ENCODE measurements at regions not wholly inside any gene's neighbourhood (a gene's known extent, or its start where the extent isn't known, plus 50 kb on each side); places are given as distances from the start of the nearest gene placed in this dataset.

DNA sequence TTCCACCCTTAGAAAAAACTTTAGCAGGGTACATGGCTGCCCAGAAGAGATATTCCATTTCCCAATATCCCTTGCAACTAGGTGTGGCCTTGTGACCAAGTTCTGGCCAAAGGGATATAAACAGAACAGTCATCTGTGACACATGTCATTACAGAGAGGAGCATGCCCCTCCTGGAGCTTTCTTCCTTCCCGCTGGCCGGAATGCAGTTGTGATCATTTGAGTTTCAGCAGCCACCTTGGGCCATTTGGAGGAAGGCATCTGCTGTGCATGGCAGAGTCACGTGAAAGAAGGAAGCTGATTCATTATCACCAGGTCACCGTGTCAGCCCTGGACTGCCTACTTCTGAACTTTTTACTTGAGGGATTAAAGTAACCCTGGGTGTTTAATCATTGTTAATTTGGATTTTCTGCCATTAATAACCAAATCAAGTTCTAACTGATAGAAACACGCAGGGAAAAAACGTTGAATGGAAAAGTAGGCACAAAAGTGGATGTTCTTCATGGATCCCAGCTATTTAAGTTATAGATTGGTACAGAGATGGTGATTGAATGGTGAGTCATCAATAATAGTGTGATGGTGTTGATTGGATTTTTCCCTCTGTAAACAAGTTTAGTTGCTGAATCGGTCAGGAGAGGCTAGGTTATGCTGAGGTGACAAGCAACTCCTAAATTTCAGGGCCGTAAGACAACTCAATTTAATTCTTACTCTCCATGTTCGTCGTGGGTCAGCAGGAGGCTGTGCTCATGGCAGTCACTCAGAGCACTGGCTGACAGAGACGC is 80.7 kb upstream of the CCDC167 start:
- no peak for TF ChIP-seq POLR2AphosphoS5 (IDR thresholded peaks at IDR 0.05; ENCODE audit: insufficient read depth in 1 of 2, low read depth in 1 of 2)
- TF ChIP-seq, protein P1, sequence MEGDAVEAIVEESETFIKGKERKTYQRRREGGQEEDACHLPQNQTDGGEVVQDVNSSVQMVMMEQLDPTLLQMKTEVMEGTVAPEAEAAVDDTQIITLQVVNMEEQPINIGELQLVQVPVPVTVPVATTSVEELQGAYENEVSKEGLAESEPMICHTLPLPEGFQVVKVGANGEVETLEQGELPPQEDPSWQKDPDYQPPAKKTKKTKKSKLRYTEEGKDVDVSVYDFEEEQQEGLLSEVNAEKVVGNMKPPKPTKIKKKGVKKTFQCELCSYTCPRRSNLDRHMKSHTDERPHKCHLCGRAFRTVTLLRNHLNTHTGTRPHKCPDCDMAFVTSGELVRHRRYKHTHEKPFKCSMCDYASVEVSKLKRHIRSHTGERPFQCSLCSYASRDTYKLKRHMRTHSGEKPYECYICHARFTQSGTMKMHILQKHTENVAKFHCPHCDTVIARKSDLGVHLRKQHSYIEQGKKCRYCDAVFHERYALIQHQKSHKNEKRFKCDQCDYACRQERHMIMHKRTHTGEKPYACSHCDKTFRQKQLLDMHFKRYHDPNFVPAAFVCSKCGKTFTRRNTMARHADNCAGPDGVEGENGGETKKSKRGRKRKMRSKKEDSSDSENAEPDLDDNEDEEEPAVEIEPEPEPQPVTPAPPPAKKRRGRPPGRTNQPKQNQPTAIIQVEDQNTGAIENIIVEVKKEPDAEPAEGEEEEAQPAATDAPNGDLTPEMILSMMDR (IDR thresholded peaks at IDR 0.05) = no peak
- TF ChIP-seq POLR2A (IDR thresholded peaks at IDR 0.05) = no peak
- no peaks in the 10 kb centered on the region for H3K4me1 ChIP-seq
- intact Hi-C loops (cut with DNase I) = no loop called here
- H3K9me3 ChIP-seq = no peaks in the 10 kb centered on the region
- no peaks in the 10 kb centered on the region for H3K36me3 ChIP-seq
- DNase-seq (ENCODE audit: extremely low spot score in 2 of 2) = no peak
- H3K27ac ChIP-seq = no peak overlapping the region
- no peaks in the 10 kb centered on the region for H3K27me3 ChIP-seq
- H3K4me3 ChIP-seq = no peak overlapping the region

DNA sequence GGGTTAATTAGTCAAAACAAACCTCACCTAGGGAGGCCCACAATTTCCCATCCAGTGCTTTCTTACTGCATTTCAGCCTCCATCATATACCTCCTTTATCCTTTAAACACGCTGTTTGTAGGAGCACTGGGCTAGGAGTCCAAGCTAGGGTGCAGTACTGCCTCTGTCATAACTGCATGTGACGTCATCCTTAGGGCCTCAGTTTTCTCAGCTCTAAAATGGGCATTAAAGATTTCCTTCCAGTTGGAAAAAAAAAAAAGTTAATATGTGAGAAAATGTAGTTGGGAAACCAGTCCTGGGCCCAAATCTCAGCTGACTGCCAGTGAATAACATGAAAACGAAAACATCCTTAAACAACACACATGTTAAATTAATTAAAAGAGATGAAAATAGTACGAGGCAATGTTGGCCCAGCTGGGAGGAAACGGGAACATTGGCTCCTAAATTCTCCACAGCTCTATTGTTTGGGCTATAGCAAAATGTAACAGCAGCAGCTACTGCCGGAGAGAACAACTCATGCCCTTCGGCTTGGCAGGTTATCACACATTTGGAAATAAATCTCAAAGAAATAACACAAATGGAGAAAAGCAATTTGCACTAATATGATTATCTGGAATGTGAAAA is 79.9 kb upstream of the CCDC167 start:
- intact Hi-C loops (cut with DNase I) = no loop called here
- Histone ChIP-seq H3K27ac (no peak overlapping the region), H3K9me3 (no peaks in the 10 kb centered on the region), H3K4me3 (no peak overlapping the region), H3K27me3 (no peaks in the 10 kb centered on the region), H3K36me3 (no peaks in the 10 kb centered on the region), H3K4me1 (no peaks in the 10 kb centered on the region)
- TF ChIP-seq POLR2AphosphoS5 (IDR thresholded peaks at IDR 0.05; ENCODE audit: insufficient read depth in 1 of 2, low read depth in 1 of 2) (no peak), POLR2A (IDR thresholded peaks at IDR 0.05) (no peak)
- no peak for DNase-seq (ENCODE audit: extremely low spot score in 2 of 2)

DNA sequence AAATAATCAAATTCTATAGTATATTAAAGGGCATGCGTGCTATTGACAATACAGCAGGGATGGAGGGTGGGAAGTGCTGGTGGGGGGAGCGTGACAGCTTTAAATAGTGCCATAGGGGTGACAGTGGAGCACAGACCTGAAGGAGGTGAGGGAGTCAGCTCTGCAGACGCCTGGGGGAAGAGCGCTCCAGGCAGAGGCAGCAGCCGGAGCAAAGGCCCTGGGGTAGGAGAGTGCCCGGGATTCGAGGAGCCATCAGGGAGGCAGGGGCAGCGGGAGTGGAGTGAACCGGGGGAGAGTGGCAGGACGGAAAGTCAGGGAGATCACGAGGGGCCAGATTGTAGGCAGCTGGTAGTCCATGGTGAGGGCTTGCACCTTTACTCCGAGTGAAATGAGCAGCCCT is 78.4 kb upstream of the CCDC167 start:
- Histone ChIP-seq H3K27ac (no peak overlapping the region), H3K27me3 (no peaks in the 10 kb centered on the region), H3K4me3 (no peak overlapping the region), H3K4me1 (no peaks in the 10 kb centered on the region), H3K9me3 (no peaks in the 10 kb centered on the region), H3K36me3 (no peaks in the 10 kb centered on the region)
- TF ChIP-seq, protein P1 (IDR thresholded peaks at IDR 0.05) = no peak
- TF ChIP-seq POLR2AphosphoS5 (IDR thresholded peaks at IDR 0.05; ENCODE audit: insufficient read depth in 1 of 2, low read depth in 1 of 2) (no peak), POLR2A (IDR thresholded peaks at IDR 0.05) (no peak)
- intact Hi-C loops (cut with DNase I) = no loop called here
- DNase-seq (ENCODE audit: extremely low spot score in 2 of 2) = no peak

DNA sequence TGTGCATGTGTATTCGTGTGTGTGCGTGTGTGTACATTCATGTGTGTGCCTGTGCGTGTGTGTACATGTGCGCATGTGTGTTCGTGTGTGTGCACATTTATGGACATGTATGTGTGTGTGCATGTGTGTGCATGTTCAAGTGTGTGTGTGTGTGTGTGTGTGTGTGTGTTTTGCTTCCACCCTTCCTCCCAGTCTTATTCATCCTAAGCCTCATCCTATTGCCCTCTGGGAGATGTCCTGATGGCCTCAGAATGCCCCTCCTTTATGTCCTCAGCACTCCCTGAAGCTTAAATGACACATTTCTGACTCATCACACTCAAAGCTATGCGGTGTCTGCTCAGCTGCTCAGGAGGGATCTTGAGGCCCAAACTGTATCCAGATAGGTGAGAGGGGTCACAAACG is 76.6 kb upstream of the CCDC167 start:
- Histone ChIP-seq H3K27ac (no peak overlapping the region), H3K27me3 (no peaks in the 10 kb centered on the region), H3K36me3 (no peaks in the 10 kb centered on the region), H3K4me1 (no peaks in the 10 kb centered on the region), H3K4me3 (no peak overlapping the region), H3K9me3 (no peaks in the 10 kb centered on the region)
- DNase-seq (ENCODE audit: extremely low spot score in 2 of 2) = no peak
- TF ChIP-seq POLR2AphosphoS5 (IDR thresholded peaks at IDR 0.05; ENCODE audit: insufficient read depth in 1 of 2, low read depth in 1 of 2) (no peak), POLR2A (IDR thresholded peaks at IDR 0.05) (no peak)
- TF ChIP-seq, protein P1 (IDR thresholded peaks at IDR 0.05) = no peak
- intact Hi-C loops (cut with DNase I) = no loop called here

DNA sequence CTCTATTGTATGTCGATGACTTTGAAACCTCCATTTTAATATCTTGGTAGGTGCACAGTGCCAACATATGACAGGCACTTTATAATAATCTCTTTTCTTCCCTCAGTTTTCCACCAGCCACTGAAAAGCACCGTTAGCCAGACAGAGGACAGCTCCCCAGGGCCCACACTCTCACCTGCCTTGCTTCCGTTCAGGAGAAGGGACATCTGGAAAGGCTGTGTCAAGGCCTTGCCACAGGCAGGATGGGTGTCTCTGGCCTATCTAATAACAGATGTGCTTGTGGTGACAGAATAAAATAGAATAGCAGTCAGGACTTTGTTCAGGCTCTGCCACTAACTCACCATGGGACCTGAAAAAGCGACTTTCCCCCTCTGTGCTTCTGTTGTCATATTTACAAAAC is 75.5 kb upstream of the CCDC167 start:
- no peak overlapping the region for H3K27ac ChIP-seq
- H3K4me3 ChIP-seq = no peak overlapping the region
- H3K4me1 ChIP-seq = peaks cover 6% of the 10 kb centered on the region
- no peaks in the 10 kb centered on the region for H3K9me3 ChIP-seq
- no peaks in the 10 kb centered on the region for H3K27me3 ChIP-seq
- intact Hi-C loops (cut with DNase I) = no loop called here
- TF ChIP-seq POLR2A (IDR thresholded peaks at IDR 0.05) (no peak), POLR2AphosphoS5 (IDR thresholded peaks at IDR 0.05; ENCODE audit: insufficient read depth in 1 of 2, low read depth in 1 of 2) (no peak)
- TF ChIP-seq, protein P1 (IDR thresholded peaks at IDR 0.05) = no peak
- DNase-seq (ENCODE audit: extremely low spot score in 2 of 2) = no peak
- no peaks in the 10 kb centered on the region for H3K36me3 ChIP-seq
